ENCODE measurements at regions not wholly inside any gene's neighbourhood (a gene's known extent, or its start where the extent isn't known, plus 50 kb on each side); places are given as distances from the start of the nearest gene placed in this dataset.

GRCh38 chr3:24678021-24678420 lies 183.4 kb upstream of the THRB start:
- Histone ChIP-seq H3K9ac (ENCODE audit: insufficient read depth in 1 of 2, low read depth in 2 of 2, low read length in 2 of 2) (no peak overlapping the region), H3K36me3 (ENCODE audit: control insufficient read depth, insufficient read depth, low read length) (no peaks in the 10 kb centered on the region), H3K9me1 (ENCODE audit: control insufficient read depth, insufficient read depth, low read length) (no peaks in the 10 kb centered on the region), H3K4me1 (replicated peaks in 1 of 2; ENCODE audit: control insufficient read depth in 2 of 2, insufficient read depth in 2 of 2, low read length in 2 of 2) (no peaks in the 10 kb centered on the region), H3K4me2 (ENCODE audit: insufficient read depth, low read length) (no peak overlapping the region), H4K20me1 (replicated peaks; ENCODE audit: control insufficient read depth, insufficient read depth, low read length) (no peaks in the 10 kb centered on the region), H2AFZ (ENCODE audit: low read depth, low read length) (no peak overlapping the region), H3K9me3 (replicated peaks; ENCODE audit: control insufficient read depth, insufficient read depth, low read depth, low read length) (no peaks in the 10 kb centered on the region), H3K79me2 (ENCODE audit: control insufficient read depth, insufficient read depth, low read length) (no peaks in the 10 kb centered on the region), H3K27ac (ENCODE audit: extremely low read depth, low read depth, low read length) (no peak overlapping the region), H3K4me3 (no peak overlapping the region), H3K27me3 (ENCODE audit: control insufficient read depth in 2 of 2, insufficient read depth in 2 of 2, low read length in 2 of 2) (no peaks in the 10 kb centered on the region; a peak in 1 of 5 replicates)
- intact Hi-C loops (cut with micrococcal nuclease) (no loop called here), in situ Hi-C loops (cut with MboI) (no loop called here)
- FAIRE-seq (no peak), DNase-seq (ENCODE audit: extremely low read depth in 1 of 4, low spot score in 3 of 4) (no peak), ATAC-seq (no peak)
- BruUV-seq (replicated peaks), result no TSS peak
- ChIA-PET POLR2A (no interaction called here), CTCF (ENCODE audit: low intra/inter-chr PET ratio) (no interaction called here)
- no peak for TF ChIP-seq MBD1 (CRISPR knock-in tag; IDR thresholded peaks at IDR 0.05)
- 0% methylated on average over 2 of the region's 2 CpGs for WGBS (ENCODE audit: insufficient coverage, low coverage, missing lambda C conversion rate)

GRCh38 chr3:24678421-24678865 lies 183.8 kb upstream of the THRB start:
- POLR2A ChIA-PET, result interaction anchor here (0.6 kb wide), 1 partner anchor 538 kb away, joined by 3 read pairs; no protein-coding TSS in a partner anchor
- H3K36me3 ChIP-seq (ENCODE audit: control insufficient read depth, insufficient read depth, low read length), result no peaks in the 10 kb centered on the region
- H3K9me3 ChIP-seq (replicated peaks; ENCODE audit: control insufficient read depth, insufficient read depth, low read depth, low read length), result no peaks in the 10 kb centered on the region
- in situ Hi-C loops (cut with MboI) (no loop called here), intact Hi-C loops (cut with micrococcal nuclease) (no loop called here)
- 2% methylated on average over 7 of the region's 7 CpGs for WGBS (ENCODE audit: insufficient coverage, low coverage, missing lambda C conversion rate)
- H3K4me1 ChIP-seq (replicated peaks in 1 of 2; ENCODE audit: control insufficient read depth in 2 of 2, insufficient read depth in 2 of 2, low read length in 2 of 2), result no peaks in the 10 kb centered on the region
- no peaks in the 10 kb centered on the region for H3K9me1 ChIP-seq (ENCODE audit: control insufficient read depth, insufficient read depth, low read length)
- H3K9ac ChIP-seq (ENCODE audit: insufficient read depth in 1 of 2, low read depth in 2 of 2, low read length in 2 of 2), result no peak overlapping the region
- H3K79me2 ChIP-seq (ENCODE audit: control insufficient read depth, insufficient read depth, low read length), result no peaks in the 10 kb centered on the region
- ATAC-seq, result no peak
- no peaks in the 10 kb centered on the region for H4K20me1 ChIP-seq (replicated peaks; ENCODE audit: control insufficient read depth, insufficient read depth, low read length)
- H3K27me3 ChIP-seq (ENCODE audit: control insufficient read depth in 2 of 2, insufficient read depth in 2 of 2, low read length in 2 of 2), result no peaks in the 10 kb centered on the region; a peak in 1 of 5 replicates
- H3K4me3 ChIP-seq, result no peak overlapping the region
- no peak overlapping the region for H3K4me2 ChIP-seq (ENCODE audit: insufficient read depth, low read length)
- DNase-seq (ENCODE audit: extremely low read depth in 1 of 4, low spot score in 3 of 4), result peak in 1 of 4 experiments; percentile 15
- CTCF ChIA-PET (ENCODE audit: low intra/inter-chr PET ratio), result interaction anchor here (0.5 kb wide), 1 partner anchor 748 kb away, joined by 3 read pairs; no protein-coding TSS in a partner anchor
- FAIRE-seq, result no peak
- no peak overlapping the region for H2AFZ ChIP-seq (ENCODE audit: low read depth, low read length)
- BruUV-seq (replicated peaks), result no TSS peak
- H3K27ac ChIP-seq (ENCODE audit: extremely low read depth, low read depth, low read length), result no peak overlapping the region
- TF ChIP-seq, protein P1, sequence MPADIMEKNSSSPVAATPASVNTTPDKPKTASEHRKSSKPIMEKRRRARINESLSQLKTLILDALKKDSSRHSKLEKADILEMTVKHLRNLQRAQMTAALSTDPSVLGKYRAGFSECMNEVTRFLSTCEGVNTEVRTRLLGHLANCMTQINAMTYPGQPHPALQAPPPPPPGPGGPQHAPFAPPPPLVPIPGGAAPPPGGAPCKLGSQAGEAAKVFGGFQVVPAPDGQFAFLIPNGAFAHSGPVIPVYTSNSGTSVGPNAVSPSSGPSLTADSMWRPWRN (IDR thresholded peaks at IDR 0.05; ENCODE audit: low read depth), result 0 out of 2 replicates have a peak, but pooled peaks have one; percentile 54
- no peak for TF ChIP-seq SUPT5H (IDR thresholded peaks at IDR 0.05)
- TF ChIP-seq NCOA2 (IDR thresholded peaks at IDR 0.05; ENCODE audit: partially characterized antibody in 2 of 2), result no peak
- TF ChIP-seq ZNF830 (CRISPR knock-in tag; IDR thresholded peaks at IDR 0.05), result no peak
- TF ChIP-seq MAFK (IDR thresholded peaks at IDR 0.05; ENCODE audit: low read length), result no peak
- no peak for TF ChIP-seq CXXC5 (CRISPR knock-in tag; IDR thresholded peaks at IDR 0.05)
- no peak for TF ChIP-seq RBBP5 (IDR thresholded peaks at IDR 0.05; ENCODE audit: borderline replicate concordance, insufficient read depth, low read length, poor library complexity, severe bottlenecking)
- peak; percentile 39; the same call in 1 of the 2 replicates for TF ChIP-seq SMARCA4 (IDR thresholded peaks at IDR 0.05)
- TF ChIP-seq ETS2 (tag; IDR thresholded peaks at IDR 0.05; ENCODE audit: borderline replicate concordance, poor library complexity, severe bottlenecking), result no peak
- TF ChIP-seq, protein P2, sequence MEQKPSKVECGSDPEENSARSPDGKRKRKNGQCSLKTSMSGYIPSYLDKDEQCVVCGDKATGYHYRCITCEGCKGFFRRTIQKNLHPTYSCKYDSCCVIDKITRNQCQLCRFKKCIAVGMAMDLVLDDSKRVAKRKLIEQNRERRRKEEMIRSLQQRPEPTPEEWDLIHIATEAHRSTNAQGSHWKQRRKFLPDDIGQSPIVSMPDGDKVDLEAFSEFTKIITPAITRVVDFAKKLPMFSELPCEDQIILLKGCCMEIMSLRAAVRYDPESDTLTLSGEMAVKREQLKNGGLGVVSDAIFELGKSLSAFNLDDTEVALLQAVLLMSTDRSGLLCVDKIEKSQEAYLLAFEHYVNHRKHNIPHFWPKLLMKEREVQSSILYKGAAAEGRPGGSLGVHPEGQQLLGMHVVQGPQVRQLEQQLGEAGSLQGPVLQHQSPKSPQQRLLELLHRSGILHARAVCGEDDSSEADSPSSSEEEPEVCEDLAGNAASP (IDR thresholded peaks at IDR 0.05), result no peak

All from K562 (cell line).